ENCODE measurements at regions not wholly inside any gene's neighbourhood (a gene's known extent, or its start where the extent isn't known, plus 50 kb on each side); places are given as distances from the start of the nearest gene placed in this dataset.
A peak's percentile ranks its signal among the peaks of the same experiment; 100 is the strongest.

- TF ChIP-seq EZH2 (IDR thresholded peaks at IDR 0.05; ENCODE audit: low read length) = no peak
- TF ChIP-seq CTCF (optimal IDR thresholded peaks at IDR 0.05 in 1 of 3, IDR thresholded peaks at IDR 0.05 in 1 of 3, conservative IDR thresholded peaks at IDR 0.05 in 1 of 3; ENCODE audit: extremely low read depth in 1 of 3, insufficient read depth in 2 of 3, low read length in 3 of 3) = no peak
- Histone ChIP-seq H3K4me2 (ENCODE audit: control insufficient read depth, extremely low read depth, insufficient read depth, low read depth, low read length) (peak overlapping the region; percentile 61), H3K9ac (ENCODE audit: control insufficient read depth, extremely low read depth, insufficient read depth, low read length) (peak overlapping the region; percentile 55), H3K27ac (ENCODE audit: control insufficient read depth, insufficient read depth, low read length) (peak overlapping the region; percentile 85), H3K27me3 (ENCODE audit: control insufficient read depth, extremely low read depth, insufficient read depth, low read length) (no peaks in the 10 kb centered on the region), H2AFZ (ENCODE audit: control insufficient read depth, low read length) (peak overlapping the region; percentile 30), H3K4me1 (ENCODE audit: control insufficient read depth, extremely low read depth, insufficient read depth, low read length) (peaks cover 43% of the 10 kb centered on the region), H3K36me3 (ENCODE audit: control insufficient read depth in 2 of 2, extremely low read depth in 1 of 2, insufficient read depth in 2 of 2, low read length in 2 of 2) (no peaks in the 10 kb centered on the region), H3K9me3 (ENCODE audit: control insufficient read depth, low read depth, low read length) (no peaks in the 10 kb centered on the region), H3K9me1 (ENCODE audit: control insufficient read depth, extremely low read depth, insufficient read depth, low read length) (no peaks in the 10 kb centered on the region), H3K4me3 (ENCODE audit: control insufficient read depth in 2 of 3, extremely low read depth in 1 of 3, insufficient read depth in 2 of 3, low read depth in 1 of 3, low read length in 3 of 3) (no peak overlapping the region), H4K20me1 (ENCODE audit: control insufficient read depth, extremely low read depth, insufficient read depth, low read length) (no peaks in the 10 kb centered on the region), H3K79me2 (ENCODE audit: control insufficient read depth, insufficient read depth, low read length) (no peaks in the 10 kb centered on the region)
- dilution Hi-C loops (cut with MboI; ENCODE audit: extremely low pct_ligation_motif_present, low sequenced_read_pairs) = no loop called here
- FAIRE-seq (peak; percentile 86), DNase-seq (ENCODE audit: low read depth, low spot score) (no peak)
Observed at GRCh38 chr2:234162861-234163260, 112.4 kb downstream of the SPP2 start.

GRCh38 chr2:234161932-234162331 is 111.4 kb downstream of the SPP2 start:
- Histone ChIP-seq H3K9me1 (ENCODE audit: control insufficient read depth, extremely low read depth, insufficient read depth, low read length) (no peaks in the 10 kb centered on the region), H3K4me2 (ENCODE audit: control insufficient read depth, extremely low read depth, insufficient read depth, low read depth, low read length) (peak overlapping the region; percentile 61), H3K9me3 (ENCODE audit: control insufficient read depth, low read depth, low read length) (no peaks in the 10 kb centered on the region), H2AFZ (ENCODE audit: control insufficient read depth, low read length) (peak overlapping the region; percentile 8), H3K27me3 (ENCODE audit: control insufficient read depth, extremely low read depth, insufficient read depth, low read length) (no peaks in the 10 kb centered on the region), H3K27ac (ENCODE audit: control insufficient read depth, insufficient read depth, low read length) (peak overlapping the region; percentile 85), H3K9ac (ENCODE audit: control insufficient read depth, extremely low read depth, insufficient read depth, low read length) (peak overlapping the region; percentile 55), H3K4me3 (ENCODE audit: control insufficient read depth in 2 of 3, extremely low read depth in 1 of 3, insufficient read depth in 2 of 3, low read depth in 1 of 3, low read length in 3 of 3) (no peak overlapping the region), H3K79me2 (ENCODE audit: control insufficient read depth, insufficient read depth, low read length) (no peaks in the 10 kb centered on the region), H3K4me1 (ENCODE audit: control insufficient read depth, extremely low read depth, insufficient read depth, low read length) (peaks cover 43% of the 10 kb centered on the region), H4K20me1 (ENCODE audit: control insufficient read depth, extremely low read depth, insufficient read depth, low read length) (no peaks in the 10 kb centered on the region), H3K36me3 (ENCODE audit: control insufficient read depth in 2 of 2, extremely low read depth in 1 of 2, insufficient read depth in 2 of 2, low read length in 2 of 2) (no peaks in the 10 kb centered on the region)
- TF ChIP-seq EZH2 (IDR thresholded peaks at IDR 0.05; ENCODE audit: low read length) = no peak
- no peak for TF ChIP-seq CTCF (optimal IDR thresholded peaks at IDR 0.05 in 1 of 3, IDR thresholded peaks at IDR 0.05 in 1 of 3, conservative IDR thresholded peaks at IDR 0.05 in 1 of 3; ENCODE audit: extremely low read depth in 1 of 3, insufficient read depth in 2 of 3, low read length in 3 of 3)
- no peak for DNase-seq (ENCODE audit: low read depth, low spot score)
- dilution Hi-C loops (cut with MboI; ENCODE audit: extremely low pct_ligation_motif_present, low sequenced_read_pairs) = no loop called here
- FAIRE-seq = peak; percentile 82

Data from keratinocyte (primary cell).